HUES48 (cell line): ENCODE measurements at regions not wholly inside any gene's neighbourhood (a gene's known extent, or its start where the extent isn't known, plus 50 kb on each side); places are given as distances from the start of the nearest gene placed in this dataset.

ENCODE experiments used
- H3K27ac ChIP-seq: one replicate; pipeline ENCODE4 v1.7.0; 2013; ENCODE audit warnings: low read depth, low read length, inconsistent platforms
- H3K27me3 ChIP-seq: 2 replicates; pipeline ENCODE4 v1.6.1; 2013; ENCODE audit warnings: mild to moderate bottlenecking, low read length; ENCODE audit not compliant: control insufficient read depth, insufficient read depth
- H3K36me3 ChIP-seq: 2 replicates; pipeline ENCODE4 v1.6.1; 2013; ENCODE audit warnings: low read length; ENCODE audit not compliant: control insufficient read depth, insufficient read depth
- H3K4me1 ChIP-seq: 2 replicates; pipeline ENCODE4 v1.6.1; 2013; ENCODE audit warnings: mild to moderate bottlenecking, low read length; ENCODE audit not compliant: control insufficient read depth, insufficient read depth
- H3K4me3 ChIP-seq: 2 replicates; pipeline ENCODE4 v1.5.1; 2013; ENCODE audit warnings: mild to moderate bottlenecking, low read depth, low read length
- H3K9ac ChIP-seq: 2 replicates; pipeline ENCODE4 v1.6.1; 2013; ENCODE audit warnings: mild to moderate bottlenecking, low read depth, low read length, moderate library complexity
- H3K9me3 ChIP-seq: 2 replicates; pipeline ENCODE4 v1.6.1; 2013; ENCODE audit warnings: low read length; ENCODE audit not compliant: control insufficient read depth, insufficient read depth

- no peak overlapping the region for H3K27ac ChIP-seq
- no peak overlapping the region for H3K4me3 ChIP-seq
- H3K9ac ChIP-seq: no peak overlapping the region
- no peaks in the 10 kb centered on the region for H3K36me3 ChIP-seq
- no peaks in the 10 kb centered on the region for H3K4me1 ChIP-seq
- H3K27me3 ChIP-seq: no peaks in the 10 kb centered on the region
- no peaks in the 10 kb centered on the region for H3K9me3 ChIP-seq
Observed at GRCh38 chr18:1394426-1394825, 489.8 kb downstream of the ADCYAP1 start.

GRCh38 chr18:1394966-1395365 is 490.3 kb downstream of the ADCYAP1 start:
- H3K9ac ChIP-seq: no peak overlapping the region
- no peak overlapping the region for H3K4me3 ChIP-seq
- H3K9me3 ChIP-seq: no peaks in the 10 kb centered on the region
- H3K36me3 ChIP-seq: no peaks in the 10 kb centered on the region
- H3K4me1 ChIP-seq: no peaks in the 10 kb centered on the region
- no peaks in the 10 kb centered on the region for H3K27me3 ChIP-seq
- no peak overlapping the region for H3K27ac ChIP-seq

- no peaks in the 10 kb centered on the region for H3K36me3 ChIP-seq
- no peak overlapping the region for H3K27ac ChIP-seq
- no peaks in the 10 kb centered on the region for H3K27me3 ChIP-seq
- no peak overlapping the region for H3K9ac ChIP-seq
- no peak overlapping the region for H3K4me3 ChIP-seq
- H3K9me3 ChIP-seq: no peaks in the 10 kb centered on the region
- H3K4me1 ChIP-seq: no peaks in the 10 kb centered on the region
Observed at GRCh38 chr18:1408376-1408775, 503.7 kb downstream of the ADCYAP1 start.

- H3K27me3 ChIP-seq: no peaks in the 10 kb centered on the region
Observed at GRCh38 chr18:1412655-1413322, 508.1 kb downstream of the ADCYAP1 start.

GRCh38 chr18:1413323-1413675 is 508.6 kb downstream of the ADCYAP1 start:
- no peaks in the 10 kb centered on the region for H3K4me1 ChIP-seq
- H3K36me3 ChIP-seq: no peaks in the 10 kb centered on the region
- no peak overlapping the region for H3K9ac ChIP-seq
- no peak overlapping the region for H3K4me3 ChIP-seq
- H3K27ac ChIP-seq: no peak overlapping the region
- no peaks in the 10 kb centered on the region for H3K27me3 ChIP-seq
- H3K9me3 ChIP-seq: no peaks in the 10 kb centered on the region

More at GRCh38 chr18:1412655-1413322, 508.1 kb downstream of the ADCYAP1 start:
- Histone ChIP-seq H3K4me3 (no peak overlapping the region), H3K36me3 (no peaks in the 10 kb centered on the region), H3K9me3 (no peaks in the 10 kb centered on the region), H3K9ac (no peak overlapping the region), H3K27ac (no peak overlapping the region), H3K4me1 (no peaks in the 10 kb centered on the region)

- H3K36me3 ChIP-seq: no peaks in the 10 kb centered on the region
- no peaks in the 10 kb centered on the region for H3K4me1 ChIP-seq
- H3K27ac ChIP-seq: no peak overlapping the region
- no peak overlapping the region for H3K4me3 ChIP-seq
- no peaks in the 10 kb centered on the region for H3K27me3 ChIP-seq
- no peak overlapping the region for H3K9ac ChIP-seq
- H3K9me3 ChIP-seq: no peaks in the 10 kb centered on the region
Observed at GRCh38 chr18:1416074-1416473, 511.4 kb downstream of the ADCYAP1 start.

GRCh38 chr18:1421502-1421901 is 516.8 kb downstream of the ADCYAP1 start:
- Histone ChIP-seq H3K27me3 (no peaks in the 10 kb centered on the region), H3K9me3 (no peaks in the 10 kb centered on the region), H3K4me3 (no peak overlapping the region), H3K9ac (no peak overlapping the region), H3K4me1 (no peaks in the 10 kb centered on the region), H3K36me3 (no peaks in the 10 kb centered on the region), H3K27ac (no peak overlapping the region)

GRCh38 chr18:1422634-1423033 is 518.0 kb downstream of the ADCYAP1 start:
- Histone ChIP-seq H3K9ac (no peak overlapping the region), H3K4me3 (no peak overlapping the region), H3K9me3 (no peaks in the 10 kb centered on the region), H3K27me3 (no peaks in the 10 kb centered on the region), H3K36me3 (no peaks in the 10 kb centered on the region), H3K4me1 (no peaks in the 10 kb centered on the region), H3K27ac (no peak overlapping the region)

GRCh38 chr18:1425679-1426078 is 521.0 kb downstream of the ADCYAP1 start:
- H3K27ac ChIP-seq: no peak overlapping the region
- H3K4me3 ChIP-seq: no peak overlapping the region
- no peaks in the 10 kb centered on the region for H3K36me3 ChIP-seq
- no peak overlapping the region for H3K9ac ChIP-seq
- H3K27me3 ChIP-seq: no peaks in the 10 kb centered on the region
- H3K4me1 ChIP-seq: no peaks in the 10 kb centered on the region
- no peaks in the 10 kb centered on the region for H3K9me3 ChIP-seq

- H3K9ac ChIP-seq: no peak overlapping the region
Observed at GRCh38 chr18:1435487-1435886, 530.8 kb downstream of the ADCYAP1 start.

GRCh38 chr18:1436199-1436598 is 531.5 kb downstream of the ADCYAP1 start:
- Histone ChIP-seq H3K4me1 (no peaks in the 10 kb centered on the region), H3K36me3 (no peaks in the 10 kb centered on the region), H3K27me3 (no peaks in the 10 kb centered on the region)

More at GRCh38 chr18:1435487-1435886, 530.8 kb downstream of the ADCYAP1 start:
- Histone ChIP-seq H3K9me3 (no peaks in the 10 kb centered on the region), H3K4me3 (no peak overlapping the region), H3K27me3 (no peaks in the 10 kb centered on the region), H3K36me3 (no peaks in the 10 kb centered on the region), H3K27ac (no peak overlapping the region), H3K4me1 (no peaks in the 10 kb centered on the region)

More at GRCh38 chr18:1436199-1436598, 531.5 kb downstream of the ADCYAP1 start:
- Histone ChIP-seq H3K4me3 (no peak overlapping the region), H3K27ac (no peak overlapping the region), H3K9me3 (no peaks in the 10 kb centered on the region), H3K9ac (no peak overlapping the region)
